Breast epithelium (tissue), 3 donors: ENCODE measurements at regions not wholly inside any gene's neighbourhood (a gene's known extent, or its start where the extent isn't known, plus 50 kb on each side); places are given as distances from the start of the nearest gene placed in this dataset.

Experiments
- POLR2A ChIP-seq: fragments of 450-650 bp; IDR thresholded peaks from one replicate; pipeline ENCODE4 v1.6.1; 2016; ENCODE audit warnings: antibody characterized with exemption, mild to moderate bottlenecking, moderate library complexity
- TF ChIP-seq, protein P1 (sequence below), 3 donors: fragments of 450-650 bp; IDR thresholded peaks; one replicate each; pipeline ENCODE4 v1.5.1; 2016 to 2017; ENCODE audit warnings: antibody characterized with exemption in 3 of 3, mild to moderate bottlenecking in 3 of 3, moderate library complexity in 3 of 3

DNA sequence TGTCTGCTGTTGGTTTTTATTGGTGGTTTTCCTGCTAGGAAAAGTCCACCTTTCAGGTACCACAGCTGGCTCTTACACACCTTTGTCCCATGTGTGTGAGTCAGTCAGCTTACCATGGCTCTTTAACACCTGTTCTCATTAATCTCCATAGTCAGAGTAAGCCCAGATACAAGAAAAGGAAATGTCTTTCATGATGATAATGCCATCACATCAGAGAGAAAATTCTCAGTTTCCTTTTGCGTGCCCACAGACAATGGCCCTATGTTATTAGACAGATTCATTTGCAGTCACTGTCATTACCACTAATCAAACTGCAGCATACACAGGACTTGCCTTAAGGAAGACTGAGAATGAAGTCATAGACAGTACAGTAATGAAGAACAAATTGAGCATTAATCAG, 1583.6 kb upstream of the LRRTM3 start:
- TF ChIP-seq, protein P1, sequence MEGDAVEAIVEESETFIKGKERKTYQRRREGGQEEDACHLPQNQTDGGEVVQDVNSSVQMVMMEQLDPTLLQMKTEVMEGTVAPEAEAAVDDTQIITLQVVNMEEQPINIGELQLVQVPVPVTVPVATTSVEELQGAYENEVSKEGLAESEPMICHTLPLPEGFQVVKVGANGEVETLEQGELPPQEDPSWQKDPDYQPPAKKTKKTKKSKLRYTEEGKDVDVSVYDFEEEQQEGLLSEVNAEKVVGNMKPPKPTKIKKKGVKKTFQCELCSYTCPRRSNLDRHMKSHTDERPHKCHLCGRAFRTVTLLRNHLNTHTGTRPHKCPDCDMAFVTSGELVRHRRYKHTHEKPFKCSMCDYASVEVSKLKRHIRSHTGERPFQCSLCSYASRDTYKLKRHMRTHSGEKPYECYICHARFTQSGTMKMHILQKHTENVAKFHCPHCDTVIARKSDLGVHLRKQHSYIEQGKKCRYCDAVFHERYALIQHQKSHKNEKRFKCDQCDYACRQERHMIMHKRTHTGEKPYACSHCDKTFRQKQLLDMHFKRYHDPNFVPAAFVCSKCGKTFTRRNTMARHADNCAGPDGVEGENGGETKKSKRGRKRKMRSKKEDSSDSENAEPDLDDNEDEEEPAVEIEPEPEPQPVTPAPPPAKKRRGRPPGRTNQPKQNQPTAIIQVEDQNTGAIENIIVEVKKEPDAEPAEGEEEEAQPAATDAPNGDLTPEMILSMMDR (IDR thresholded peaks at IDR 0.05) = no peak
- no peak for TF ChIP-seq POLR2A
